NB4 (cell line): ENCODE measurements at regions not wholly inside any gene's neighbourhood (a gene's known extent, or its start where the extent isn't known, plus 50 kb on each side); places are given as distances from the start of the nearest gene placed in this dataset.

Experiments used
- DNase-seq: peaks from one replicate; pipeline ENCODE4 v3.0.0; 2010; ENCODE audit warnings: low read depth
- H3K4me3 ChIP-seq: one replicate; pipeline ENCODE4 v1.5.1; 2011; ENCODE audit warnings: mild to moderate bottlenecking, low read depth, low read length, moderate library complexity
- CTCF ChIP-seq: IDR thresholded peaks from one replicate; pipeline ENCODE4 v1.5.1; 2012; ENCODE audit warnings: low read depth, low read length
- MAX ChIP-seq: IDR thresholded peaks from 2 replicates; pipeline ENCODE4 v1.6.1; 2011; ENCODE audit warnings: low read depth, low read length
- MYC ChIP-seq: IDR thresholded peaks from 2 replicates; pipeline ENCODE4 v1.6.1; 2011; ENCODE audit warnings: low read depth, low read length
- POLR2A ChIP-seq: IDR thresholded peaks from 2 replicates; pipeline ENCODE4 v1.6.1; 2011; ENCODE audit warnings: mild to moderate bottlenecking; ENCODE audit not compliant: insufficient read length; ENCODE audit errors: extremely low read depth

DNA sequence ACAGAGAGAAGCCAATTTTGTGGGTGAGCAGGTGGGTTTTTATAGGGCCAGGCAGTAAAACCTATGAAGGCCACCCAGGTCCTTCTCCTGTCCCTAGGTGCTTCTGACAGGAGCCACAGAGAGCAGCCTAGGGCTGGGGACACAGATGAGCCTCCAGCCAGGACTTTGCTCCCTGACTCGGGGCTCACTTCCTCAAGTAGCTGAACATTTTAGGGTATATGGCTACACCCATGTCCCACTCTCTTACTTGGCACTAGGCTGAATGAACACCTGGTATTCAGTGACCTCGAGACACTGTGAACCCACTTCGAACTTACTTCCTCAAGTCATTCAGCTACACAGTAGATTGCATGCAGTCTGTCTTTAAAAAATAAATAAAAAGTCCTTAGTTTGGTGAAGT, 217.3 kb downstream of the MID1IP1 start:
- TF ChIP-seq CTCF: no peak
- TF ChIP-seq MAX: no peak
- no peak for TF ChIP-seq MYC
- no peak for TF ChIP-seq POLR2A
- no peak overlapping the region for H3K4me3 ChIP-seq
- peak; percentile 31 for DNase-seq

- H3K4me3 ChIP-seq: no peak overlapping the region
- TF ChIP-seq CTCF: no peak
- no peak for TF ChIP-seq POLR2A
- TF ChIP-seq MAX: no peak
- TF ChIP-seq MYC: no peak
- DNase-seq: no peak
Measured at GRCh38 chrX:39019056-39019455, 217.8 kb downstream of the MID1IP1 start.

- no peak overlapping the region for H3K4me3 ChIP-seq
- peak; percentile 74 for DNase-seq
- no peak for TF ChIP-seq CTCF
- no peak for TF ChIP-seq POLR2A
- no peak for TF ChIP-seq MYC
- no peak for TF ChIP-seq MAX
Measured at GRCh38 chrX:39020051-39020669, 218.9 kb downstream of the MID1IP1 start.

DNA sequence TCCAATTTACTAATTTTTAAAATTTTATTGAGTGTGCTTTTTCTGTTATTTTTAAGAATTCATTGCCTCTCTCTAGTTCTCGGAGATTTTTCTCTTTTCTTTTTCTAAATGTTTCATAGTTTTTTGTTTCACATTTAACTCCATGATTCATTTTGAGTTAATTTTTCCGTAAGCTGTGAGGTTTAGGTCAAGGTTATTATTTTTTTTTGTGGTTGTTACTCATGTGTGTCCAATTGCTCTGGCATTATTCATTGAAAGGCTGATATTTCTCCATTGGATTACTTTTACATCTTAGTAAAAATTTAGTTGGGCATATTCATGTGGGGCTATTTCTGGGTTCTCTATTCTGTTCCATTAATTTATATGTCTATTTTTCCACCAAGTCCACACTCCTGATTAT, 220.8 kb downstream of the MID1IP1 start:
- TF ChIP-seq MAX (no peak), CTCF (no peak), POLR2A (no peak), MYC (no peak)
- no peak for DNase-seq
- no peak overlapping the region for H3K4me3 ChIP-seq

- DNase-seq: no peak
- TF ChIP-seq CTCF (no peak), MYC (no peak), POLR2A (no peak), MAX (no peak)
- no peak overlapping the region for H3K4me3 ChIP-seq
Measured at GRCh38 chrX:39029221-39029620, 228.0 kb downstream of the MID1IP1 start.

- DNase-seq: no peak
- no peak overlapping the region for H3K4me3 ChIP-seq
- TF ChIP-seq MAX (no peak), POLR2A (no peak), CTCF (no peak), MYC (no peak)
Measured at GRCh38 chrX:39030636-39031035, 229.4 kb downstream of the MID1IP1 start.
